ENCODE measurements at regions not wholly inside any gene's neighbourhood (a gene's known extent, or its start where the extent isn't known, plus 50 kb on each side); places are given as distances from the start of the nearest gene placed in this dataset.

GRCh38 chr4:128424527-128425497, 137.2 kb upstream of the PGRMC2 start:
- TF ChIP-seq CTCF (IDR thresholded peaks at IDR 0.05; ENCODE audit: low read length) (no peak), EZH2 (IDR thresholded peaks at IDR 0.05; ENCODE audit: borderline replicate concordance, low read length) (no peak)
